GM12878 (cell line): ENCODE measurements at regions not wholly inside any gene's neighbourhood (a gene's known extent, or its start where the extent isn't known, plus 50 kb on each side); places are given as distances from the start of the nearest gene placed in this dataset.

Experiments used
- CBFB ChIP-seq: IDR thresholded peaks from 2 replicates; pipeline ENCODE4 v1.6.1; 2016; ENCODE audit warnings: antibody characterized with exemption, low read depth
- CBX3 ChIP-seq: fragments of 200-600 bp; sonication (generic); IDR thresholded peaks from 2 replicates; pipeline ENCODE4 v1.6.1; 2016; ENCODE audit warnings: low read depth, borderline replicate concordance
- FOS ChIP-seq: IDR thresholded peaks from 3 replicates; pipeline ENCODE4 v1.6.1; 2011; ENCODE audit warnings: borderline replicate concordance; ENCODE audit not compliant: insufficient read length; ENCODE audit errors: extremely low read depth
- KAT2A ChIP-seq: conservative IDR thresholded peaks from 2 replicates; pipeline ENCODE4 v1.6.1; 2011; ENCODE audit warnings: low read depth, low read length; ENCODE audit not compliant: control insufficient read depth
- NFYB ChIP-seq: IDR thresholded peaks from 2 replicates; pipeline ENCODE4 v1.6.1; 2011; ENCODE audit warnings: low read depth, mild to moderate bottlenecking, low read length, improper control_type of control experiment, moderate library complexity; ENCODE audit not compliant: insufficient read depth
- NR2F1 ChIP-seq: fragments of 450-650 bp; conservative IDR thresholded peaks from 2 replicates; pipeline ENCODE4 v1.6.1; 2017; ENCODE audit warnings: mild to moderate bottlenecking
- TCF7 ChIP-seq: IDR thresholded peaks from 2 replicates; pipeline ENCODE4 v1.6.1; 2014; ENCODE audit warnings: antibody characterized with exemption, borderline replicate concordance
- YBX1 ChIP-seq: fragments of 450-650 bp; IDR thresholded peaks from 2 replicates; pipeline ENCODE4 v1.6.1; 2016; ENCODE audit warnings: antibody characterized with exemption
- TF ChIP-seq, protein P1 (sequence below): fragments of 450-650 bp; IDR thresholded peaks from 2 replicates; pipeline ENCODE4 v1.6.1; 2017; ENCODE audit warnings: mild to moderate bottlenecking, moderate library complexity
- TF ChIP-seq, protein P2 (sequence below): fragments of 450-650 bp; formaldehyde crosslinking; IDR thresholded peaks from 2 replicates; pipeline ENCODE4 v1.5.0; 2022; ENCODE audit warnings: mild to moderate bottlenecking, missing genetic modification characterization

- TF ChIP-seq FOS (no peak), YBX1 (no peak), TCF7 (no peak), NFYB (no peak), KAT2A (no peak), NR2F1 (no peak), CBFB (no peak), CBX3 (no peak)
- TF ChIP-seq, protein P1, sequence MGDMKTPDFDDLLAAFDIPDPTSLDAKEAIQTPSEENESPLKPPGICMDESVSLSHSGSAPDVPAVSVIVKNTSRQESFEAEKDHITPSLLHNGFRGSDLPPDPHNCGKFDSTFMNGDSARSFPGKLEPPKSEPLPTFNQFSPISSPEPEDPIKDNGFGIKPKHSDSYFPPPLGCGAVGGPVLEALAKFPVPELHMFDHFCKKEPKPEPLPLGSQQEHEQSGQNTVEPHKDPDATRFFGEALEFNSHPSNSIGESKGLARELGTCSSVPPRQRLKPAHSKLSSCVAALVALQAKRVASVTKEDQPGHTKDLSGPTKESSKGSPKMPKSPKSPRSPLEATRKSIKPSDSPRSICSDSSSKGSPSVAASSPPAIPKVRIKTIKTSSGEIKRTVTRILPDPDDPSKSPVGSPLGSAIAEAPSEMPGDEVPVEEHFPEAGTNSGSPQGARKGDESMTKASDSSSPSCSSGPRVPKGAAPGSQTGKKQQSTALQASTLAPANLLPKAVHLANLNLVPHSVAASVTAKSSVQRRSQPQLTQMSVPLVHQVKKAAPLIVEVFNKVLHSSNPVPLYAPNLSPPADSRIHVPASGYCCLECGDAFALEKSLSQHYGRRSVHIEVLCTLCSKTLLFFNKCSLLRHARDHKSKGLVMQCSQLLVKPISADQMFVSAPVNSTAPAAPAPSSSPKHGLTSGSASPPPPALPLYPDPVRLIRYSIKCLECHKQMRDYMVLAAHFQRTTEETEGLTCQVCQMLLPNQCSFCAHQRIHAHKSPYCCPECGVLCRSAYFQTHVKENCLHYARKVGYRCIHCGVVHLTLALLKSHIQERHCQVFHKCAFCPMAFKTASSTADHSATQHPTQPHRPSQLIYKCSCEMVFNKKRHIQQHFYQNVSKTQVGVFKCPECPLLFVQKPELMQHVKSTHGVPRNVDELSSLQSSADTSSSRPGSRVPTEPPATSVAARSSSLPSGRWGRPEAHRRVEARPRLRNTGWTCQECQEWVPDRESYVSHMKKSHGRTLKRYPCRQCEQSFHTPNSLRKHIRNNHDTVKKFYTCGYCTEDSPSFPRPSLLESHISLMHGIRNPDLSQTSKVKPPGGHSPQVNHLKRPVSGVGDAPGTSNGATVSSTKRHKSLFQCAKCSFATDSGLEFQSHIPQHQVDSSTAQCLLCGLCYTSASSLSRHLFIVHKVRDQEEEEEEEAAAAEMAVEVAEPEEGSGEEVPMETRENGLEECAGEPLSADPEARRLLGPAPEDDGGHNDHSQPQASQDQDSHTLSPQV = no peak
- TF ChIP-seq, protein P2, sequence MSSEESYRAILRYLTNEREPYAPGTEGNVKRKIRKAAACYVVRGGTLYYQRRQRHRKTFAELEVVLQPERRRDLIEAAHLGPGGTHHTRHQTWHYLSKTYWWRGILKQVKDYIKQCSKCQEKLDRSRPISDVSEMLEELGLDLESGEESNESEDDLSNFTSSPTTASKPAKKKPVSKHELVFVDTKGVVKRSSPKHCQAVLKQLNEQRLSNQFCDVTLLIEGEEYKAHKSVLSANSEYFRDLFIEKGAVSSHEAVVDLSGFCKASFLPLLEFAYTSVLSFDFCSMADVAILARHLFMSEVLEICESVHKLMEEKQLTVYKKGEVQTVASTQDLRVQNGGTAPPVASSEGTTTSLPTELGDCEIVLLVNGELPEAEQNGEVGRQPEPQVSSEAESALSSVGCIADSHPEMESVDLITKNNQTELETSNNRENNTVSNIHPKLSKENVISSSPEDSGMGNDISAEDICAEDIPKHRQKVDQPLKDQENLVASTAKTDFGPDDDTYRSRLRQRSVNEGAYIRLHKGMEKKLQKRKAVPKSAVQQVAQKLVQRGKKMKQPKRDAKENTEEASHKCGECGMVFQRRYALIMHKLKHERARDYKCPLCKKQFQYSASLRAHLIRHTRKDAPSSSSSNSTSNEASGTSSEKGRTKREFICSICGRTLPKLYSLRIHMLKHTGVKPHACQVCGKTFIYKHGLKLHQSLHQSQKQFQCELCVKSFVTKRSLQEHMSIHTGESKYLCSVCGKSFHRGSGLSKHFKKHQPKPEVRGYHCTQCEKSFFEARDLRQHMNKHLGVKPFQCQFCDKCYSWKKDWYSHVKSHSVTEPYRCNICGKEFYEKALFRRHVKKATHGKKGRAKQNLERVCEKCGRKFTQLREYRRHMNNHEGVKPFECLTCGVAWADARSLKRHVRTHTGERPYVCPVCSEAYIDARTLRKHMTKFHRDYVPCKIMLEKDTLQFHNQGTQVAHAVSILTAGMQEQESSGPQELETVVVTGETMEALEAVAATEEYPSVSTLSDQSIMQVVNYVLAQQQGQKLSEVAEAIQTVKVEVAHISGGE (CRISPR knock-in tag) = no peak
Measured at GRCh38 chr6:151179321-151179720, 60.4 kb upstream of the AKAP12 start (continued).
